NCI-H2171 treated with DMSO at 0.1 percent for 48 hours (cell line): ENCODE measurements at regions not wholly inside any gene's neighbourhood (a gene's known extent, or its start where the extent isn't known, plus 50 kb on each side); places are given as distances from the start of the nearest gene placed in this dataset.
"Not testable (repeated sequence)": the region's sequence is repeated elsewhere in the genome, so short reads cannot be mapped to it uniquely, and the experiment has no call there.

Source experiments
- DNase-seq: peaks from one replicate; lab custom pipeline; 2025; lab: John Stamatoyannopoulos, UW

- no peak for DNase-seq
Observed at GRCh38 chr13:24931450-24932251, 164.3 kb upstream of the PABPC3 start.

GRCh38 chr13:24933106-24934023, 162.6 kb upstream of the PABPC3 start:
- not testable (repeated sequence) for DNase-seq

DNA sequence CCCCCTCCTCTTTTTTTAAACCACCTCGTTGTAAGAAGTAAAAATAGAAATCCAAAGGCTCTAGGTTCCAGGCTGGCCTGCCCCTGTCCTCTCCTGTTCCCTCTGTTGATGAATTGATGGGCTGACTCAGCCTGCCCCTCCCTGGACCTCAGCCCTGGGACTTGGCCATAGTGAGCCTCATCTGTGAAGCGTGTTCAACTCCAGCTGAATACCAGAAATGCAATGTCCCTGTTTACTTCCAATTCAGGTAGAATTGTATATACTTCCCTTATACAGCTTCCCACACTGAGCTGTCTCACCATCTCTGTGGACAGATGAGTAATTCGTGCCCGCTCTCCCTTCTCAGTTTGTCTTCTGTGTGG, 161.9 kb upstream of the PABPC3 start:
- not testable (repeated sequence) for DNase-seq

DNA sequence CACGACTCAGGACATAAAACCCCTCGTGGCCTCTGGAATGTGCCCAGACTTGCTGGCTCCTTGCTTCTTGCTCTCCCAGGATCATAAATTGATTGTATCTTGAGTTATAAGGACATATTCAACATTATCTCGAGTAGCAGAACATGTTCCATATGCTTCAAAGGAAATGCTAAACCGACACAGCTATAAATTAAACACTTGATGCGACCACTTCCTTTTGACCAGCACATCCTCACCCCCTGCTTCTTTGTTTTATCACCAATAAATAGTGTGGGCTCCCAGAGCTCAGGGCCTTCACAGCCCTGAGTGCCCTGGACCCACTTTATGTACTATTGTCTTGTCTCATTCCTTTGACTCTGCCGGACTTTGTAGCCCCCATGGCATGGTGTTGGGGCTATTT, 157.0 kb upstream of the PABPC3 start:
- no peak for DNase-seq

GRCh38 chr13:24941023-24941713, 154.8 kb upstream of the PABPC3 start:
- DNase-seq: not testable (repeated sequence)

DNA sequence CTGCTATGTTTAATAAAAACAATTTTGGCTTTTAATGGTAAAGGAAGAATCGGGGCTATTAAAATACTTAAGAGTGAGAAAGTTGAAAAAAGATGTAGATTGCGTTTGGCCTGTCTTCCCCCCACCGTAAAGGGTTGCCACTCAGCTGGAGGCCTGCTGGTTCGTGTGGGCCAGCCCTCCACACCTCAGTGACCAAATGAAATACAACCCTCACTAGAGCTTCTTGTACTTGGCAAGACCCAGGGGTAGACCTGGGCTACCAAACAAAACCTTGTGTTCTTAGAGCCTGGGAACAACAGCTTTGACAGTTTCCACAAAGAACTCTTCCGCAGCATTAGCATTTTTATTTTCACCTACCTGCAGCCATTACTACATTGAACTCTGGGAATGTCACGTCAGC, 152.8 kb upstream of the PABPC3 start:
- no peak for DNase-seq

- DNase-seq: not testable (repeated sequence)
Observed at GRCh38 chr13:24944073-24944472, 151.9 kb upstream of the PABPC3 start.

DNA sequence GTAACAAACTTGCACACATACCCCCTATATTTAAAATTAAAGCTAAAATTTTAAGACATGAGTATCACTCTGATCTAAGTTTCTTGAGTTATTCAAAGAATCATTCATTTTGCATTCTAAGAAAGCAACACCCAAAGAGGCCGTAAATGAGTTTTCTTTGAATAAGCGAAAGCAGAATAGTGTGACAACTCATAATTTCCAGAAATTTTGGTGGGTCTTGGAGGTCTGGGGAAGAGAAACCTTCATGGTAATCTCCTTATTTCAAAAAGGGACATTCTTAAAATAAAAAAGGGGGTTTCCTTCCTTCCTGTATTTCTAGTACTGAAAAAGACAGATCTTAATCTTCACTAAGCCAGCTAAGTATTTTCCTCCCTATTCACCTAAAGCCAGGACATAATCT, 147.0 kb upstream of the PABPC3 start:
- DNase-seq: not testable (repeated sequence)

DNA sequence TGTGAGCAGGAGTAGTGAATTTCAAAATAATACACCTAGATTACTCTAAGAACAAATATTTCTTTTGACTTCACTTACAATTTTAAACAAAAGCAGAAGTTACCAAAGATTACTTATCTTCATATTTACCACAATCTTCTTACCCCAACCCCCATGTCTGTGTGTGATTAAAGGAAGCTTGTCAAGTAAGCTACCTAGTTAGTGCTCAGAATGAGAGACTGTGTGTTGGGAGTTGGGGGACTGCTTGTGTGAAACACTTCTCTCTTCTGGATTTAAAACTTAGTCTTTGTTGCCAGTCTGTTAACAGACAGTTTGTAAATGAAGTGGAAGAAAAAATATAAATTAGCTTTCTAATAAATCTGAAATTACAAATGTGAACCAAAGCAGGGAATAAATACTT, 145.3 kb upstream of the PABPC3 start:
- not testable (repeated sequence) for DNase-seq

DNA sequence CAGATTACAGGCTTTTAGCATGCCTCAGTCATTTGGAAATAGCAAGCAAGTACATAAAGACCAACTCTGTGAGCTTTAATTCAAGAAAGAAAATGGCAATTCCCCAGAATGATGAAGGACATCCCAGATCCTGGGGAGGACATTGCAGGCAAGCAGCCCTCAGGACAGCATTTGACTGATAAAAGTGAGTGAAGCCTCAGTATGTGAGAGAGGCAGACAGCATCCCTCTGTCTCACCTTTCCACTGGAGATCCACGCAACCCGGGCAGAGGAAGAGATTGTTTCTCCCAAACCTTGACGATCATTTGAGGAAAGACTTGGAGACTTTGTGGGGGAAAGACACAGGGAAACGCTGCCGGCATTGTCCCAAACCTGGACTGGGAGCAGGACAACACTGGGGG, 128.0 kb upstream of the PABPC3 start:
- not testable (repeated sequence) for DNase-seq

- not testable (repeated sequence) for DNase-seq
Observed at GRCh38 chr13:24968416-24968815, 127.5 kb upstream of the PABPC3 start.

GRCh38 chr13:24973102-24973501, 122.8 kb upstream of the PABPC3 start:
- not testable (repeated sequence) for DNase-seq

- not testable (repeated sequence) for DNase-seq
Observed at GRCh38 chr13:24981181-24981803, 114.6 kb upstream of the PABPC3 start.

GRCh38 chr13:24982333-24982999, 113.5 kb upstream of the PABPC3 start:
- peak; percentile 73 for DNase-seq

DNA sequence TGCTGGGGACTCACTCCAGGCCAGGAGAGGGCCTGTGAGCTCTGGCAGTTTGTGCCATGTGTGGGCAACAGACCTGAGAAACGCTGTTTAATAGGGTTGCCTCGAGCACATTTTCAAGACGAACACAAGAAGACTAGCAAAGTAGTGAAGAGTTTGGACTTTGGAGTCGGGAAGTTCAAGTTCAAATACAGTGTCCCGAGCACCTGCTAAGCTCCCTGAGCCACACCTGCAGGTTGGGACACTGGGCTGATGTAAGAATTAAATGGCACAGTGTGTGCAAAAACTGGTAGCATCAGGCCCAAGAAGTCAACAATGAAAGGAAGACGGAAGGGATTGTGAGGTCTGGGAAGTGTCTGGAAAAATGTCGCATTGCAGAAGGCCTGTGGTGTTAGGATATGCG, 112.8 kb upstream of the PABPC3 start:
- DNase-seq: no peak

GRCh38 chr13:24984134-24984533, 111.8 kb upstream of the PABPC3 start:
- no peak for DNase-seq

- no peak for DNase-seq
Observed at GRCh38 chr13:24985107-24985506, 110.8 kb upstream of the PABPC3 start.

DNA sequence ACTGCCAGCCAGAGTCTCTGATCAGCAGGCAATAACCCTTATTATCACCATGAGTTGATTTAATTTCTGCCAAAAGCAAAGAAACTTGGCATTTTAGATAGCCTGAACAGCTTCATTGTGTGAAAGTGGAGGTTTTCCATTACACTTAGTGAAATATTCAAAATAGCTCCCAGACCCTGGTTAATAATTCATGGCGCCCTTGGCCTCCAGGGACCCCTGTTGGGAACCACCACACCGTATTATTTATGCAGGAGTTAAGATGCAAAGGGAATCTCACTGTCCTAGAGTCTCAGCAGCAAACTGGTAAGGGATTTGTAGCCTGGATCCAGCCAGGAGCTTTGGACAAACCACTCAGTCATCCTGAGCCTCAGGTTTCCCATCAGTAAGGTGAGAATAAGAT, 110.0 kb upstream of the PABPC3 start:
- DNase-seq: no peak

DNA sequence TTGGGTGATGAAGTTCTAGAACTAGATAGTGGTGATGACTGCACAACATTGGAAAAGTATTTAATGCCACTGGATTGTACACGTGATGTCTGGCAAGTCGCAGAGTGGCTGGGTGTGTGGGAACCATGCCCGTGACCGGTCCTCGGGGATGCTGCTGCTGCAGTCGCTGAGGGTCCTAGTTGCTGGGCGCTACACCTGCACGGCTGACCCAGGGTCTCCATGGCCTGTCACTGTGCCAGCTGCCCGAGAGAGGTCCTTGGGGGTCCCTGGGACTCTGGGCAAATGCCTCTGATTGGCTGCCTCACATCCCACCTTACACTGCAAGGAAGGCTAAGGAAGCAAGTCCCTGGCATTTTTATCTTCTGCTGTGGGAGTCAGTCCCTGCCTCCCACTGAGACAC, 109.1 kb upstream of the PABPC3 start:
- no peak for DNase-seq

DNA sequence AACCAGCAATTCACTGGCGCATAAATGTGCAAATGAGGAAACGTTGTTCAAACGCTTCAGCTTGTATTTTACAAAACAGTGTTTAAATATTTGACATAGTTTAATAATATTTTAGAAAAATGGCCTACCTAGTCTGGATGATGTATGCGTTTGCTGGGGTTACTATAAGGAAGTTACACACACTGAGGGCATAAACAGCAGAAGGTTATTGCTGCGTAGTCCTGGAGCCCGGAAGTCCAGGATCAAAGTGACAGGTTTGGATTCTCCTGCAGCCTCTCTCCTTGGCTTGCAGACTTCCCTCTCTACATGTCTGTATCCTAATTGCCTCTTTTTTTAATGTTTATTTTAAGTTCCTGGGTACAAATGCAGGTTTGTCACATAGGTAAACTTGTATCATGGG, 106.0 kb upstream of the PABPC3 start:
- not testable (repeated sequence) for DNase-seq

- not testable (repeated sequence) for DNase-seq
Observed at GRCh38 chr13:24992946-24993345, 103.0 kb upstream of the PABPC3 start.
